Suprapubic skin (tissue), 4 donors: ENCODE measurements at regions not wholly inside any gene's neighbourhood (a gene's known extent, or its start where the extent isn't known, plus 50 kb on each side); places are given as distances from the start of the nearest gene placed in this dataset.

Source experiments
- DNase-seq, 2 donors: peaks; one replicate each; pipeline ENCODE4 v3.0.0-alpha.2; 2019; ENCODE audit warnings: low spot score in 2 of 2
- H3K27ac ChIP-seq: fragments of 200-600 bp; sonication (generic); one replicate; pipeline ENCODE4 v1.5.1; 2019
- H3K27me3 ChIP-seq: fragments of 200-600 bp; sonication (generic); one replicate; pipeline ENCODE4 v1.5.1; 2019
- H3K36me3 ChIP-seq: fragments of 200-600 bp; sonication (generic); one replicate; pipeline ENCODE4 v1.5.1; 2019
- H3K4me1 ChIP-seq: fragments of 200-600 bp; sonication (generic); one replicate; pipeline ENCODE4 v1.5.1; 2019
- H3K4me3 ChIP-seq: fragments of 200-600 bp; sonication (generic); one replicate; pipeline ENCODE4 v1.5.1; 2019; ENCODE audit warnings: mild to moderate bottlenecking
- H3K9me3 ChIP-seq: fragments of 200-600 bp; sonication (generic); one replicate; pipeline ENCODE4 v1.5.1; 2019
- CTCF ChIP-seq, 2 donors: fragments of 200-600 bp in 1 of 2; fragments of 450-650 bp in 1 of 2; sonication (generic) in 1 of 2; IDR thresholded peaks; one replicate each; pipeline ENCODE4 v1.5.1; 2016 to 2019; ENCODE audit warnings: antibody characterized with exemption in 2 of 2, mild to moderate bottlenecking in 1 of 2, moderate library complexity in 1 of 2
- EP300 ChIP-seq: sonication (generic); formaldehyde crosslinking; IDR thresholded peaks from one replicate; pipeline ENCODE4 v1.6.1; 2017; ENCODE audit warnings: antibody characterized with exemption
- POLR2A ChIP-seq, 2 donors: fragments of 450-650 bp; IDR thresholded peaks; one replicate each; pipeline ENCODE4 v1.6.1; 2017; ENCODE audit warnings: antibody characterized with exemption in 2 of 2, mild to moderate bottlenecking in 2 of 2, moderate library complexity in 2 of 2
- POLR2AphosphoS5 ChIP-seq, 3 donors: sonication (generic); formaldehyde crosslinking; IDR thresholded peaks; one replicate each; pipeline ENCODE4 v1.6.1; 2017; ENCODE audit warnings: antibody characterized with exemption in 3 of 3
- WGBS: methylation state at CpG from one replicate; pipeline ENCODE4 v1.1.5; 2018; 5-methylcytosine and 5-hydroxymethylcytosine counted together

- no peaks in the 10 kb centered on the region for H3K36me3 ChIP-seq
- 61% methylated on average over 1 of the region's 1 CpG for WGBS
- no peak for DNase-seq
- no peaks in the 10 kb centered on the region for H3K4me1 ChIP-seq
- H3K9me3 ChIP-seq, result no peaks in the 10 kb centered on the region
- no peak overlapping the region for H3K27ac ChIP-seq
- no peaks in the 10 kb centered on the region for H3K27me3 ChIP-seq
- no peak for TF ChIP-seq CTCF (IDR thresholded peaks at IDR 0.05)
- TF ChIP-seq EP300, result no peak
- no peak for TF ChIP-seq POLR2AphosphoS5 (IDR thresholded peaks at IDR 0.05)
- TF ChIP-seq POLR2A (IDR thresholded peaks at IDR 0.05), result no peak
- H3K4me3 ChIP-seq, result no peak overlapping the region
Measured at GRCh38 chrX:122940199-122940598, 243.9 kb upstream of the GRIA3 start.

- Histone ChIP-seq H3K36me3 (no peaks in the 10 kb centered on the region), H3K27ac (no peak overlapping the region), H3K4me1 (no peaks in the 10 kb centered on the region), H3K27me3 (no peaks in the 10 kb centered on the region), H3K4me3 (no peak overlapping the region), H3K9me3 (no peaks in the 10 kb centered on the region)
- WGBS, result 22% methylated on average over 1 of the region's 1 CpG
- DNase-seq, result no peak
- TF ChIP-seq EP300, result no peak
- no peak for TF ChIP-seq POLR2A (IDR thresholded peaks at IDR 0.05)
- TF ChIP-seq POLR2AphosphoS5 (IDR thresholded peaks at IDR 0.05), result no peak
- no peak for TF ChIP-seq CTCF (IDR thresholded peaks at IDR 0.05)
Measured at GRCh38 chrX:122941806-122942205, 242.3 kb upstream of the GRIA3 start.

GRCh38 chrX:122943918-122944317 lies 240.2 kb upstream of the GRIA3 start:
- Histone ChIP-seq H3K4me3 (no peak overlapping the region), H3K27ac (no peak overlapping the region), H3K27me3 (no peaks in the 10 kb centered on the region), H3K9me3 (no peaks in the 10 kb centered on the region), H3K4me1 (no peaks in the 10 kb centered on the region), H3K36me3 (no peaks in the 10 kb centered on the region)
- DNase-seq, result no peak
- no peak for TF ChIP-seq EP300
- no peak for TF ChIP-seq POLR2AphosphoS5 (IDR thresholded peaks at IDR 0.05)
- no peak for TF ChIP-seq POLR2A (IDR thresholded peaks at IDR 0.05)
- TF ChIP-seq CTCF (IDR thresholded peaks at IDR 0.05), result no peak
- WGBS, result 93% methylated on average over 3 of the region's 3 CpGs

GRCh38 chrX:122945328-122945727 lies 238.8 kb upstream of the GRIA3 start:
- WGBS, result 70% methylated on average over 4 of the region's 4 CpGs
- Histone ChIP-seq H3K27ac (no peak overlapping the region), H3K4me1 (no peaks in the 10 kb centered on the region), H3K4me3 (no peak overlapping the region), H3K27me3 (no peaks in the 10 kb centered on the region), H3K9me3 (no peaks in the 10 kb centered on the region), H3K36me3 (no peaks in the 10 kb centered on the region)
- DNase-seq, result no peak
- TF ChIP-seq POLR2A (IDR thresholded peaks at IDR 0.05) (no peak), CTCF (IDR thresholded peaks at IDR 0.05) (no peak), POLR2AphosphoS5 (IDR thresholded peaks at IDR 0.05) (no peak), EP300 (no peak)

- TF ChIP-seq POLR2A (IDR thresholded peaks at IDR 0.05), result no peak
- TF ChIP-seq CTCF (IDR thresholded peaks at IDR 0.05), result no peak
- TF ChIP-seq POLR2AphosphoS5 (IDR thresholded peaks at IDR 0.05), result no peak
- TF ChIP-seq EP300, result no peak
- 79% methylated on average over 2 of the region's 2 CpGs for WGBS
- no peaks in the 10 kb centered on the region for H3K9me3 ChIP-seq
- H3K27ac ChIP-seq, result no peak overlapping the region
- H3K27me3 ChIP-seq, result no peaks in the 10 kb centered on the region
- H3K4me3 ChIP-seq, result no peak overlapping the region
- no peaks in the 10 kb centered on the region for H3K36me3 ChIP-seq
- no peak for DNase-seq
- no peaks in the 10 kb centered on the region for H3K4me1 ChIP-seq
Measured at GRCh38 chrX:122972604-122973003, 211.5 kb upstream of the GRIA3 start.
